ENCODE measurements at regions not wholly inside any gene's neighbourhood (a gene's known extent, or its start where the extent isn't known, plus 50 kb on each side); places are given as distances from the start of the nearest gene placed in this dataset.
"Not testable (repeated sequence)": the region's sequence is repeated elsewhere in the genome, so short reads cannot be mapped to it uniquely, and the experiment has no call there.

DNA sequence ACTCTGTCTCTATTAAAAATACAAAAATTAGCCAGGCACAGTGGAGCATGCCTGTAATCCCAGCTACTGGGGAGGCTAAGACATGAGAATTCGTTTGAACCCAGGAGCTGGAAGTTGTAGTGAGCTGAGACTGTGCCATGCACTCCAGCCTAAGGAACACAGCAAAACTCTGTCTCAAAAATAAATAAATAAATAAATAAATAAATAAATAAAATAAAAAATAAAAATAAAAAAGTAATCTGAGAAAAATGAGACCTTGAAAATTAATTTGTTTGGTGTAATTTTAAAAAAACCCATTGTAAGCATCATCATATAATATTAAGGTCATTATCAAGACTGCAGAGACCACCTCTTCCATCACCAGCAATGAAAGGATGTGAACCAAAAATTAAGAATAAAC, 997.1 kb downstream of the CDH18 start:
- no peak for FAIRE-seq

DNA sequence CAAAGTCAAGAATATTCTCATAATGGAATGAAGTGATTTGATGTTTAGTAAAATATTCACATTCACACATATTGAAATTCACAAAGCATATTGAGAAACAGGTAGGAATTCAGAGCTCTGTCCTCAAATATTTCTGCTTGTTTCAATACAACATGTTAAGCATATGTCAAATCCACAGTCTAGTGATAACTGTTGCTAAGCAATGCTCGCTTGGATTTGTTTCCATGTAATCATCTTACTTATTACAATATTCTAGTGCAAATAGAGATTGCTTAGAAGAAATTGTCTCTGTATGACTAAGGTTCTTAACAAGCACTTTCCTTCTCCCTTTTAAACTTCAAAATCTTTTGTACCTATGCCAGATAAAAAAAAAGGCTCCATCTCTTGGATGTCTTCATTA, 995.7 kb downstream of the CDH18 start:
- no peak for FAIRE-seq

DNA sequence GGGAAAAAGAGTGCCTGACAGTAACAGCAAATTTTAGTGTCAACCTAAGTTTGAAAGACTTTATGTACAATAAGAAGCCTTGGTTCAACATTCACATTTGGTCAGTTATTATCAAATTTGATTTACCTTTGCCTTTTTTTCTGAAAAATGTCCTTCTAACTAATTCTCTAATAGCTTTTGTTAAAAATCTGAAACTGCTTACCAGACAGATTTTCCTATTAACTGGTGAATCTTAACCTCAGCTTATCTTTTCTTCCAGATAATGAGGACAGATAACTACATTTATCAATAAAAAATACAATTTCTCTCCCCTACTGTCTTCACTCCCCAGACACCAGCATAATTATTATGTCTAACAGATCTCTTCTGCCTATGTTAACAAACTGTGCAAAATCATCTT, 988.5 kb downstream of the CDH18 start:
- no peak for FAIRE-seq

DNA sequence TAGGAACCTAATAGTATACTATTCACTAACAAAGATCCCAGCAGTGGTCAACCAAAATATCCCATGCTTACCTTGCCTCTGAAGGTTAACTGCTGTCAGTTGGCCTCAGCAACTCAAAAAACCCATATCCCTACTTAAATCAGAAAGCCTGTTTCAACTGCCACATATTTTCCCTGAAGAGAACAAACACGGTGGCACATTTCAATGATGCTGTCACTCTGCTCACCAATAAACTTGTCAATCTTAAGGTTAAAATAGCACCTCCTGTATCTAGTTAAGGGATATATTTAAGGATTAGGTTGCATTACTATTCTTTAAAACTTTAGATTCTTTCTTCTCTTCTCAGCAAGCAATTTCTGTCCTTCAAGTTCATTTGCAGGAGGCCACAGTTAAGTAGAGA, 986.9 kb downstream of the CDH18 start:
- FAIRE-seq = no peak

DNA sequence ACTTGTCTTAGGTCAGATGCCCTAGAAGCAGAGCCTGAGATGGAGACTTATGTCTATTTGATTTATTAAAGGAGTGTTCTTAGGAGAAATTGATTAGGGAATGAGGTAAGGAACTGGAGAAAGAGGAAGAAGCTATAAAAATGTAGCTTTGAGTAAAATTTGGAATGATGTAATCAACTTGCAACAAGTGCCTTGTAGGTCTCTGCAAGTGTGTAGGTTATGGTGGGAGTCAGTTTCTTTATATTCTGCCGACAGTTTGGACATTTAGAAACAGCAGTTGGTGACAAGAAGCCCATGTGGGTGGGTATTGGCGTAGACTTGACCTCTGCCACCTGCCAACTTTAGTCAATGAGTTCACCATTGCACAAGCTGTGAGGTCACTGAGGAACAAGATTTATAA, 986.5 kb downstream of the CDH18 start:
- FAIRE-seq = no peak

DNA sequence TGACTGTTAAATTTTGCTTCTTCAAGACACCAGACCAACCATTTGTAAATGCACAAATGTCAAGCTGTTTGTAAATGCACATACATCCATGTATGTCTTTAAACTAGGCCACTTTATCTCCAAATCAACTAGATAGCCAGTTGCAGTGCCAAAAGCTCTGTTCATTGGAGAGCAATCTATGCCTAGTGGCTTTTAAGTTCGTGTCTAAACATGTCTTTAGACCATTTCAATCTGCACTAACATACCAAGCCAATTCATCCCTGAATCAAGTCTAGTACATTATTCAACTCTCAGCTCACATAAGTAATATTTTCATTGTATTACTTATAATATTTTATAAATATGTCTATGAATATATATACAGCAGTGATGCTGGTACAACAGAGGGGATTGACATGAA, 985.9 kb downstream of the CDH18 start:
- FAIRE-seq = no peak

DNA sequence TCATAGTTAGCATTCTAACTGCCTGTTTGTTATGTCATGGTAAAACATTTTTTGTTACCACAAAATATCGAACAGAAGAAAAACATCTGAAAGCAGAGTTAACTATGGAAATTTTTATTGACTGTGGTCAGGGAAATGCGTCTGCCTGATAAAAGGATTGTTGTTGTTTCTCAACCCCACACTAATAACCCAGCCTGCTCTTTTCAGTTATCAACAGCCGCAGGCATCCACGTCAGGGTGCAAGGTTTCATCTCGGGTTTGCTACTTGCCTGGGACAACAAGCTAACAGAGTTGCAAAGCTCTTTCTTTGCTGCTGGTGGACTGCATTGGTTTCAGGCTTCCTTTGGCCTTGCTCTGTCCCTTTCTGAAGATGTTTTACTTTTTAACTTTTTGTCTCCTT, 969.2 kb downstream of the CDH18 start:
- no peak for FAIRE-seq

DNA sequence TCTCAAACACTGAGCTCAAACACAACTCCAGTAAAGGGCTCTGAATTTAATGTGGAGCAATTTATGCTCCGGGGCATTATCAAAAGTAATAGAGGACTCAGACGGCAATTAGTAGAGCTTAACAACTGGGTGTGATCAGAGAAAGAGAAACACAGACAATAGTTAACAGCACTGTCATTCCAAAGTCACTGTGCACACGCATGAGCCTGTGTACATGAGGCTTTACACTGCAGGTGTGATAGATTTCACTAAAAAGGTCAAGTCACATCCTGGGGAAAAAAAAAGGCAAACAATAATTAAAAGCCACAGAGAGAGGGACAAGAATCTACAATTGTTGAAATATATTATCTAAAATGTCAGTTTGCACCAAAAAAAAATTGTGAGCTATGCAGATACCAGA, 956.5 kb downstream of the CDH18 start:
- no peak for FAIRE-seq

DNA sequence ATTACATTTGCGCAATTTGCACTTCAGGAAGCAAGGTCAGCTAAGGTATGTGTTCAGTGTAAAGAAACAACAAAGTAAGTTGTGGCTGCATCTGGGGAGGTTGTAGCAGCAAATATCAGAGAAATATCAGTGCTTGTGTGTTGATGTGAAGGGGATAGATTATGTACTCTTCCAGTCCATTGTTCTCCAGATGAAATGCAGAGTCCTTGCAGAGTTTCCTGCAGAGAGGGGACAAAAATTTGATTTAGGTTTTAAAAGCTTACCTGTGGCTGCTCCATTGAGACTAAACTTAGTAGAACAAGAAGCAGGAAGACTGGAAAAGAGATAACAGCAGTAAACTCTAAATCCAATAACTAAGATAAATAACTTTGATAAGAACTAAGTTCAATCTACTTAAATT, 952.2 kb downstream of the CDH18 start:
- FAIRE-seq = no peak

DNA sequence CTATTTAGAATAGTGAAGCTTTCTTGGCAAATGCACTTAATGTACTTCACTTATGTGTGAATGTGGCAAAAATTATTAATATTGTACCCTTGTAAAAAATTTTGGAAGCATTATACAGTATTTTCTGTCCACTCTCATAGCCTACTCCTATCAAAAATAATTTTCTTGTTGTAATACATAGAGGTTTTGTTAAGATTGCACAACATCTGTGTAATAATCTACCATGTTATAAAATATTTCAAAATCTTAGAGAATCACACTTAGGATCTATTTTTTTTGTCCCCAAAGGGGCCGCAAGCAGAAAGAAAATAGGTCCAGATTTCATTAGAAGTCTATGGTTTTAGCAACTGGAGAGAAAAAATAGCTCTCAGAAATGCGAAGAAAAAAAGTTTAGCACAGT, 945.9 kb downstream of the CDH18 start:
- FAIRE-seq = no peak

DNA sequence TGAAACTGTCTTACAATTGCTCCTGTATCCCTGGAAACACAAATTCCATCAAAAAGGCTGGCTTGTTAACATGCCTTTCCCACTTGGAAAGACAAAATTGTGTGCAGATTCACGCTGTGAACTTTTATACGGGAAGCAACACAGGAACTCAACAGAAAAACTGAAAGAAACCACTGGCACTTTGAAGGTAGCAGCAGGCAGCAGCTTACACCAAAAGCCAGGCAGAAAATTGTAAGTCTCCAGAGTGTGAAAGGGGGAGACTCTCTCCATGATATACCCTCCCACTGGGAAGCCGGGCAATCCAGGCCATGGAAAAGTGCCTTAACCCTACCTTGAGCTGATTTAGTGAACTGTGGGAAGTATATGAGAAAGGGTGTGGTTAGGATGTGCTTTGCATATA, 943.7 kb downstream of the CDH18 start:
- FAIRE-seq = no peak

DNA sequence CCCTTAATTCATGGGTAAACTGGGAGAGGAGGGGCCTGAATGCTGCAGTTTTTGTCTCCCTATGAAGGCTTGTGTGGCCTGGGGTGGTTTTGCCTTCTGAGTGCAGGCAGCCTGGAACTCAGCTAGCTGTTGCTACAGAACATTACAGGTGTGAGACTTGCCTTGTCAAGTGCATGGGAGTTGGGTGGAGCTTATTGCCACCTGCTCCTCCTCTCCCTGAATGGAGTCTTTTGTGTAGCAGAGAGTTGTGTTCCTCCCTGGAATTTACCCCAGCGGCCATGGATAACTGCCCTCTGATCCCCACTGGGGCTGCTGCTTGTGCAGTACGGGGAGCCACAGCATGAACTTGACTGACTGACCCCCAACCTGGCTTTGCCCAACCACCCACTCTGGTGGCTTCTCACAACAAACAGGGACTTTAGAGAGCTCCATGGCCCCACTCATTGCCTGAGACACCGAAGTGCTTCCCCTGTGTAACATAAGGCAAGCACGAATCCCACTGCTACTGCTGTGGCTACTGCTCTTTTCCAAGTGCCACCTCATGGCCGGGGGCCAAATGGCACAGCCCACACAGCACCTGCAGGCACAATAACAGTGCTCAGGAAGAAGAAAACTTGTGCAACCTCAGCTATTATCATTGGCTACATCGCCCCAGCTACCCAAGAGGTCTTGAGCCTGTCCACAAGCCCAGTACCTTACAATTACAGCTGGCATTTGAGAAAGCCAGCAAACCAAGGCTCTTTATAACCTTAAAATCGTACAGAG, 942.9 kb downstream of the CDH18 start:
- no peak for FAIRE-seq

DNA sequence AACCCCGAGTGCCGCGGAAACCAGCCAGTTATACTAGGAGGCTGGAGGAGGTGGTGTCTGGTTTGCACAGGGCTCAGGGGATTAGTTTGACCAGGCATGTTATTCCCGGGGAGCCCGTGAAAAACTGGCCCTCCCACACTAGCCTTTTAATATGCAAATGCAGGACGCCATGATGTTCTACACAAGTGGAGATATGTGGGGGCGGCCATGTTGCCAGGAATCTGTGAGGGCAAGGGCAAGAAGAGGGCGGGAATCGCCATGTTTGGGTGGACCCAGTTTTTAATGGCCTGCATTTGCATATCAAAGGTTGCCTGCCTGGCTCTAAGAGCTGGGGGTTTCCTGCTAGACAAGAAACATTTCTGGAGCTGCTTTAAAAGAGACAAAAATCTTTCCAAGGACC, 940.7 kb downstream of the CDH18 start:
- no peak for FAIRE-seq

DNA sequence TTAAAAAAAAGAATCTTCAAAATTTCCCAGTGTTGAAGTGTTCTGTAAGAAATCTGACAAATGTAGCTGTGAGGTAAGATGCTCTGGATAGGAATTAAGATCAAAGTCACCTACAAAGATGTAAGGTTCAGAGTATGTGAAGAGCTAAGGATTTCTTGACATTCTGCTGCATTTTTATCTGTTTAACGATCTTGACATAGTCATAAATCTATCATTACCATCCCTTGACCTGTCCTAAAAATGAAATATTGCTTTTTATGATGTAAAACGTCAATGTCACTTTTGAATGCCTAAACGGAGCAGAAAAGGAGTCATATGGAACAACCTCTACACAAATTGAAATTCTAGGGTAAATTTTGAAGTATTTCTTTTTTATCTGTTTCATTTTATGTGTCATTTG, 939.3 kb downstream of the CDH18 start:
- FAIRE-seq = no peak

DNA sequence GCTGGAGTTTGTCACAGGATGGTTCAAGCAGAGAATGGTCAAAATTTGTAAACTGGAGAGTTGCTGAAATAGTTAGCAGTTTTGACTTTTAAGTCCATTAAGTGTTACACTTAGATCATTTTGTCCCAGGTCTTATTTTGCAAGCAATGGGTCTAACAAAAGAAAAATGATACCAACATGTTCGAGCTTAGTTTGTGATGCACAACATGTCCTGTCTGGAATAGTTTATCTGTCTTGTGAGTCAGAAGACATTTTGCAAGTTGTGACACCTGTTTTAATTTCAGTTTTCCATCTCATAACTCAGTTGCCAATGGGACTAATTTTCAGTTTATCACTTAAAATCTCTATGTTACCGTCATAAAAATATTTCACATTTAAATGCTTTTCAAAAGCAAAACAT, 929.8 kb downstream of the CDH18 start:
- FAIRE-seq = no peak

DNA sequence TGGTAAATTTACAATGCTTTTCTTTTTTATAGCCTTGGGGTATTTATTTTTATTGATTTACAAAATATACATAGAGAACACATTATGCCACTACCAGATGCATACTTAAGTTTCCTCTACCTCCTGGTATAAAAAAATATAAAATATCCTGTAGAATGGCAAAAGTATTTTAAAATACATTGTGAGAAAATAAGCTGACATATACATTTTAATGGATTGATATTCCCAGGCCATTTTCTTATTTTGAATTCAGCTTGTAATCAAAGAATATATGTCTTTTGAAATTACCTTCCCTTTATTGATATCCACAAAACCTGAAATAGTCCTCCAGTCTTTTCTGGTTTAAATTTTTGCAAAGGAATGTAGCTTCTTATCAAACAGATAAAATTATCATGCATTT, 923.9 kb downstream of the CDH18 start:
- no peak for FAIRE-seq

DNA sequence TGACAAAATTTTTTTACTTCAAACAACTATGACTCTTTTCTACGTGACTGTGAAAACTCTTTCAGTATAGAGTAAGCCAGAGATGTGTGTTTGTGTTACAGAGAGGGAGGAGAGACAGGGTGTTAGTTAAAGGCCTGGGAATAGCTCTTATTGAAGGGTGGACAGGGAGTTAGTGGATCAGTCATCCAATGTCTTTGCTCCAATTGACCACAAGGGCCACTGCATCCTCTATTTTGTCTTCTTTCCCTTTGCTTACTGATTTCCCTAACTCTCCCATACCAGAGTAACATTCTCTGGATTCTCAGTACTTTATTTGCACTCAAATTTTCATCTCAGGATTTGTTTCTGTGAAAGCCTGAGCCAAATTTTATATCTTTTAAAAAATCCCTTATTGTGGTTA, 920.3 kb downstream of the CDH18 start:
- FAIRE-seq = no peak

DNA sequence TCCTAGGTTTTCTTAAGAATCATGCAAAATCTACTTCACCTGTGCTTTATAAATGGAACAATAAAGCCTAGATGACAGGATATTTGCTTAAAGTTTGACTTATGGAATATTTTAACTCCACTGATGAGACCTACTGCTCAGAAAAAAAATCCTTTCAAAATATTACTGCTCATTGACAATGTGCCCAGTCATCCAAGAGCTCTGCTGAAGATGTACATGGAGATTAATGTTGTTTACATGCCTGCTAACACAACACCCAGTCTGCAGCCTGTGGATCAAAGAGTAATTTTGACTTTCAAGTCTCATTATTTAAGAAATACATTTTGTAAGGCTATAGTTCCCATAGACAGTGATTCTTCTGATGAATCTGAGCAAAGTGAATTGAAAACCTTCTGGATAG, 889.6 kb downstream of the CDH18 start:
- no peak for FAIRE-seq

DNA sequence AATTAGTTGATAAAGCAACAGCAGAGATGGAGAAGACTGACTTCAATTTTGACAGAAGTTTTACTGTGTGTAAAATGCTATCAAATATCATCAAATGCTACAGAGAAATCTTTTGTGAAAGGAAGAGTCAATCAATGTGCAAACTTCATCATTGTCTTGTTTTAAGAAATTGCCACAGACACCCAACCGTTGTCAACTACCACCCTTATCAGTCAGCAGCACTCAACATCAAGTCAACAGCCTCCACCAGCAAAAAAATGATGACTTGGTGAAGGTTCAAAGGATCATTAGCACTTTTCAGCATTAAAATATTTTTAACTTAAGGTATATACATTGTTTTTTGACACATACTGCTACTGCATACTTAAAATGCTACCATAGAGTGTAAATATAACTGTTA, 888.8 kb downstream of the CDH18 start:
- FAIRE-seq = no peak

DNA sequence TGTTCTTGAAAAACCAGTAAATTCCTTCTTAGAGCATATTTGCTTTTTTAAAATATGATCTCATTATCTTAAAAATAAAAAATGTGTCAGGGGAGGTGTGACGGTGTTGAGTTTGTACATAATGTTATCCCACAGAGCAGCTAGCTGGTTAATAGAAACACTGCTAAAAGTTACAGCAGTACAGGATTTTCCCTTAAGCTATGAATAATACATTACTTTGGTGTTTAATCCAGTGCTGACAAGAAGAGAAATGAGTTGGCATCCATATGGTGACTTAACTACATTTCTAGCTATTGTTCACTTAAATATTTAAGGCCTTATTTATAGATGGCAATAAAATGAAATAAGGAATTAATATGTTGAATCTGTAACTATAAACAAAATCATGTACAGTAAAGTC, 883.1 kb downstream of the CDH18 start:
- FAIRE-seq = no peak

DNA sequence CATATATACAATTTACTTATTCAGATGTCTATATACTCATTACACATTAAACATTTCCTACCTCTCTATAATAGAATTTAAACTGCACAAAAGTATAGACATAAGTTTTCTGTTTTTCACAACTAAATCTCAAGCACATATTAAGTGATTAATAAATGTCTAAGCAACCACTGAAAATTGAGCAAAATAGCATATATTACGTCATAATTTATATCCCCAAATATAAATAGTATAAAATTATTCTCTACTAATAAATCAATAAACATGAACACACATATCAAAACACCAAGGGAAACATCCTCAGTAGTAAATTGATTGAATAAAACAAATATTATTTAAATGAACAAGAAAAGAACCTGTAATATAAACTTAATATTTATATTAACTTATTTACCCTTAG, 865.1 kb downstream of the CDH18 start:
- no peak for FAIRE-seq

DNA sequence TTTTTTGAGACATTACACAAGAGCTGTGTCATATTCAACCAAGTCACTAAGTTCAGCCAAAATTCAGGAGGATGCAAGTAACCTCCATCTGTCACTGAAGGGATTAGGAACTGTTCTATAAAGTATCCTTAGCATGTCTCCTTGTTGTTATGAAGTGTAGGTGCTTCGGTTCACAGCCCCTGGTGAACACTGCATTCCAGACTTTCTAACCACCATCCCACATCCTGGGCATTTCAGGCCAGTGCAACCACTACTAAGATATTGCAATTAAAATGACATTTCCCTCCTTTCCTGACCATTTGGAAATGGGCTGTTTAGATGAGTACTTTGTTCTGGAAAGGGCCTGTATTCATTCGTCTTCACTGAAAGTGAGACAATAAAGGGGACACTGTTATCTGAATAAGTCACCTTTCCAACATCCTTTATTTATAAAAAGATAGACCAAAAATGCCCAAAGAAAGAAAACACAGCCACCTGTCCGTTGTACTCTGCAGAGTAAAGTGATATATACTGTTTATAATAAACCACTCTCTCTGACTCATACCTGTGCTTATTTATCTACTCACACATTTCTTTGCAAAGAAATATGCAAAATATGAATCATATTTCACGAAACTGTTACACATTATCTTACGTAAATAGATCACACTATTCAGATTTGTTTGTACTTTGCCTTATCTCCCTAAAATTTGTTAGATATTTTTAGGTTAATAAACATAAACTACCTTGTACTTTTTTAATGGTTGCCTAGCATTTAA, 861.9 kb downstream of the CDH18 start:
- no peak for FAIRE-seq

DNA sequence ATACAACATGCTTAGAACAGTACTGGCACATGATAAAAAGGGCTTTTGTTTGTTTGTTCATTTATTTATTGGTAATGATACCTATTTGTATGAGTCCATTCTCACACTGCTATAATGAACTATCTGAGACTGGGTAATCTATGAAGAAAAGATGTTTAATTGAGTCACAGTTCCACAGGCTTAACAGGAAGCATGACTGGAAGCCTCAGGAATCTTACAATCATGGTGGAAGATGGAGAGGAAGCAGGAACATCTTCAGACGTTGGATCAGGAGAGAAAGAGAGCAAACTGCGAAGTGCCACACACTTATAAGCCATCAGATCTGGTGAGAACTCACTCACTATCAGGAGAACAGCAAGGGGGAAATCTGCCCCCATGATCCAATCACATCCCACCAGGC, 847.7 kb downstream of the CDH18 start:
- no peak for FAIRE-seq

DNA sequence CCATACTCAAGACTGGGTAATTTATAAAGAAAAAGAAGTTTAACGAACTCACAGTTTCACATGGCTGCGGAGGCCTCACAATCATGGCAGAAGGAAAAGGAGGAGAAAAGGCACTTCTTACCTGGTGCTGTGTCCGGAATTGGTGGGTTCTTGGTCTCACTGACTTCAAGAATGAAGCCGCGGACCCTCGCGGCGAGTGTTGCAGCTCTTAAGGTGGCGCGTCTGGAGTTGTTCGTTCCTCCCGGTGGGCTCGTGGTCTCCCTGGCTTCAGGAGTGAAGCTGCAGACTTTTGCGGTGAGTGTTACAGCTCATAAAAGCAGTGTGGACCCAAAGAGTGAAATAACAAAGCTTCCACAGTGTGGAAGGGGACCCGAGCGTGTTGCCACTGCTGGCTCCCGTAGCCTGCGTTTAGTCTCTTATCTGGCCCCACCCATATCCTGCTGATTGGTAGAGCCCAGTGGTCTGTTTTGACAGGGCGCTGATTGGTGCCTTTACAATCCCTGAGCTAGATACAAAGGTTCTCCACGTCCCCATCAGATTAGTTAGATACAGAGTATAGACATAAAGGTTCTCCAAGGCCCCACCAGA, 846.0 kb downstream of the CDH18 start:
- FAIRE-seq = not testable (repeated sequence)
